HCT116 (cell line): ENCODE measurements at regions not wholly inside any gene's neighbourhood (a gene's known extent, or its start where the extent isn't known, plus 50 kb on each side); places are given as distances from the start of the nearest gene placed in this dataset.

Source experiments
- EZH2 ChIP-seq: fragments of 200-600 bp; sonication (generic); IDR thresholded peaks from 2 replicates; pipeline ENCODE4 v1.6.1; 2017; ENCODE audit warnings: antibody characterized with exemption, mixed run types
- MAX ChIP-seq: IDR thresholded peaks from 2 replicates; pipeline ENCODE4 v1.6.1; 2012
- POLR2A ChIP-seq: IDR thresholded peaks from 2 replicates; pipeline ENCODE4 v1.7.0; 2011; ENCODE audit warnings: borderline replicate concordance; ENCODE audit not compliant: insufficient read depth, insufficient read length; ENCODE audit errors: extremely low read depth
- POLR2AphosphoS5 ChIP-seq: IDR thresholded peaks from 2 replicates; pipeline ENCODE4 v1.6.1; 2011; ENCODE audit warnings: mild to moderate bottlenecking, low read depth, low read length, moderate library complexity
- SIN3A ChIP-seq: IDR thresholded peaks from 2 replicates; pipeline ENCODE4 v1.6.1; 2012; ENCODE audit warnings: low read depth
- SP1 ChIP-seq: IDR thresholded peaks from 2 replicates; pipeline ENCODE4 v1.6.1; 2012; ENCODE audit warnings: low read depth
- YY1 ChIP-seq: IDR thresholded peaks from 2 replicates; pipeline ENCODE4 v1.6.1; 2011; ENCODE audit warnings: low read length, low read depth, moderate library complexity, mild to moderate bottlenecking; ENCODE audit not compliant: insufficient replicate concordance; ENCODE audit errors: extremely low read depth
- ZBTB33 ChIP-seq: IDR thresholded peaks from 2 replicates; pipeline ENCODE4 v1.6.1; 2011; ENCODE audit warnings: mild to moderate bottlenecking, low read length, moderate library complexity; ENCODE audit not compliant: insufficient replicate concordance; ENCODE audit errors: extremely low read depth
- ZFX ChIP-seq: fragments of 450-650 bp; IDR thresholded peaks from 2 replicates; pipeline ENCODE4 v1.6.1; 2017
- ZNF274 ChIP-seq: fragments of 200-500 bp; sonication (Bioruptor generic); IDR thresholded peaks from 2 replicates; pipeline ENCODE4 v1.6.1; 2014; ENCODE audit warnings: mild to moderate bottlenecking, low read depth, low read length, inconsistent platforms
- TF ChIP-seq, protein P1 (sequence below): IDR thresholded peaks from 2 replicates; pipeline ENCODE4 v1.6.1; 2012; ENCODE audit warnings: low read depth
- TF ChIP-seq, protein P2 (sequence below), 3 experiments: fragments of 200-600 bp in 1 of 3; sonication (generic) in 1 of 3; IDR thresholded peaks in 2 of 3; conservative IDR thresholded peaks in 1 of 3; 2 replicates each; pipeline ENCODE4 v1.5.1; 2012 to 2017; ENCODE audit warnings: low read depth in 2 of 3, low read length in 2 of 3, antibody characterized with exemption in 1 of 3, borderline replicate concordance in 1 of 3, control low read depth in 1 of 3, mild to moderate bottlenecking in 1 of 3, mixed read lengths in 1 of 3, mixed run types in 1 of 3, moderate library complexity in 1 of 3; ENCODE audit not compliant: insufficient read depth in 1 of 3

GRCh38 chr14:106216679-106217078 is 690.3 kb downstream of the TMEM121 start:
- no peak for TF ChIP-seq POLR2AphosphoS5
- TF ChIP-seq, protein P1, sequence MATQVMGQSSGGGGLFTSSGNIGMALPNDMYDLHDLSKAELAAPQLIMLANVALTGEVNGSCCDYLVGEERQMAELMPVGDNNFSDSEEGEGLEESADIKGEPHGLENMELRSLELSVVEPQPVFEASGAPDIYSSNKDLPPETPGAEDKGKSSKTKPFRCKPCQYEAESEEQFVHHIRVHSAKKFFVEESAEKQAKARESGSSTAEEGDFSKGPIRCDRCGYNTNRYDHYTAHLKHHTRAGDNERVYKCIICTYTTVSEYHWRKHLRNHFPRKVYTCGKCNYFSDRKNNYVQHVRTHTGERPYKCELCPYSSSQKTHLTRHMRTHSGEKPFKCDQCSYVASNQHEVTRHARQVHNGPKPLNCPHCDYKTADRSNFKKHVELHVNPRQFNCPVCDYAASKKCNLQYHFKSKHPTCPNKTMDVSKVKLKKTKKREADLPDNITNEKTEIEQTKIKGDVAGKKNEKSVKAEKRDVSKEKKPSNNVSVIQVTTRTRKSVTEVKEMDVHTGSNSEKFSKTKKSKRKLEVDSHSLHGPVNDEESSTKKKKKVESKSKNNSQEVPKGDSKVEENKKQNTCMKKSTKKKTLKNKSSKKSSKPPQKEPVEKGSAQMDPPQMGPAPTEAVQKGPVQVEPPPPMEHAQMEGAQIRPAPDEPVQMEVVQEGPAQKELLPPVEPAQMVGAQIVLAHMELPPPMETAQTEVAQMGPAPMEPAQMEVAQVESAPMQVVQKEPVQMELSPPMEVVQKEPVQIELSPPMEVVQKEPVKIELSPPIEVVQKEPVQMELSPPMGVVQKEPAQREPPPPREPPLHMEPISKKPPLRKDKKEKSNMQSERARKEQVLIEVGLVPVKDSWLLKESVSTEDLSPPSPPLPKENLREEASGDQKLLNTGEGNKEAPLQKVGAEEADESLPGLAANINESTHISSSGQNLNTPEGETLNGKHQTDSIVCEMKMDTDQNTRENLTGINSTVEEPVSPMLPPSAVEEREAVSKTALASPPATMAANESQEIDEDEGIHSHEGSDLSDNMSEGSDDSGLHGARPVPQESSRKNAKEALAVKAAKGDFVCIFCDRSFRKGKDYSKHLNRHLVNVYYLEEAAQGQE: no peak
- TF ChIP-seq, protein P2, sequence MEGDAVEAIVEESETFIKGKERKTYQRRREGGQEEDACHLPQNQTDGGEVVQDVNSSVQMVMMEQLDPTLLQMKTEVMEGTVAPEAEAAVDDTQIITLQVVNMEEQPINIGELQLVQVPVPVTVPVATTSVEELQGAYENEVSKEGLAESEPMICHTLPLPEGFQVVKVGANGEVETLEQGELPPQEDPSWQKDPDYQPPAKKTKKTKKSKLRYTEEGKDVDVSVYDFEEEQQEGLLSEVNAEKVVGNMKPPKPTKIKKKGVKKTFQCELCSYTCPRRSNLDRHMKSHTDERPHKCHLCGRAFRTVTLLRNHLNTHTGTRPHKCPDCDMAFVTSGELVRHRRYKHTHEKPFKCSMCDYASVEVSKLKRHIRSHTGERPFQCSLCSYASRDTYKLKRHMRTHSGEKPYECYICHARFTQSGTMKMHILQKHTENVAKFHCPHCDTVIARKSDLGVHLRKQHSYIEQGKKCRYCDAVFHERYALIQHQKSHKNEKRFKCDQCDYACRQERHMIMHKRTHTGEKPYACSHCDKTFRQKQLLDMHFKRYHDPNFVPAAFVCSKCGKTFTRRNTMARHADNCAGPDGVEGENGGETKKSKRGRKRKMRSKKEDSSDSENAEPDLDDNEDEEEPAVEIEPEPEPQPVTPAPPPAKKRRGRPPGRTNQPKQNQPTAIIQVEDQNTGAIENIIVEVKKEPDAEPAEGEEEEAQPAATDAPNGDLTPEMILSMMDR (IDR thresholded peaks at IDR 0.05 in 2 of 3, conservative IDR thresholded peaks at IDR 0.05 in 1 of 3; ENCODE audit: borderline replicate concordance in 1 of 3, insufficient read depth in 1 of 3, low read depth in 2 of 3, low read length in 2 of 3): no peak
- TF ChIP-seq POLR2A: no peak
- no peak for TF ChIP-seq YY1
- TF ChIP-seq EZH2: no peak
- TF ChIP-seq ZNF274: no peak
- no peak for TF ChIP-seq MAX
- TF ChIP-seq ZBTB33: no peak
- no peak for TF ChIP-seq ZFX
- TF ChIP-seq SIN3A: no peak
- no peak for TF ChIP-seq SP1
